ENCODE measurements at regions not wholly inside any gene's neighbourhood (a gene's known extent, or its start where the extent isn't known, plus 50 kb on each side); places are given as distances from the start of the nearest gene placed in this dataset.

DNA sequence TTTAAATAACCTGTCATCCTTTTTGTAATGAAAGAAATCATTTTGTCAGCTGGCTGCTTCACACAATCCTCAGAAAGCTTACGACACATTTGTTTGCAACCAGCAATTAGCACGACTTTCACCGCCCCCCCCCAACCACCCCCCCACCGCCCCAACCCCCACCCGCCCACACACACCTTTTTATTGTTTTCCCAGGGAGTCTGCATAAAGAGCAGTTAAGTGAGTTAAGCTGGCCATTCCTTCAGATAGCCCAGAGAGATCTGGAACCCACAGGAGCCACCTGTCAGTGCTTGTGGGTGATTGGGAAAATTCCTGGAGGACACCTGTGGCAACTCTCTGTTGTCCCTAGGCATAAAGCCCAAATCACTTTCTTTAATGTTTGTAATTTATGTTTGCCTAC is 175.7 kb upstream of the FMR1 start:
- Histone ChIP-seq H3K9me3 (ENCODE audit: insufficient read depth, low read depth, low read length) (no peaks in the 10 kb centered on the region), H3K4me2 (ENCODE audit: low read depth, low read length, poor library complexity, severe bottlenecking) (no peak overlapping the region), H4K20me1 (ENCODE audit: insufficient read depth, low read length, poor library complexity, severe bottlenecking) (no peaks in the 10 kb centered on the region), H3K4me3 (ENCODE audit: low read length, poor library complexity, severe bottlenecking) (no peak overlapping the region), H3K9me2 (replicated peaks; ENCODE audit: low read depth, low read length) (no peaks in the 10 kb centered on the region), H3K36me3 (ENCODE audit: insufficient read depth, low read length) (no peaks in the 10 kb centered on the region), H2AFZ (ENCODE audit: low read length) (no peak overlapping the region), H3K79me2 (ENCODE audit: insufficient read depth, low read length) (no peaks in the 10 kb centered on the region), H3K4me1 (ENCODE audit: insufficient read depth, low read length, poor library complexity, severe bottlenecking) (peaks cover 14% of the 10 kb centered on the region), H3K27me3 (ENCODE audit: insufficient read depth, low read length, poor library complexity, severe bottlenecking) (no peaks in the 10 kb centered on the region), H3F3A (ENCODE audit: low read depth) (no peaks in the 10 kb centered on the region; the same call in 1 of the 2 replicates), H3K9ac (ENCODE audit: low read depth, low read length, poor library complexity, severe bottlenecking) (no peak overlapping the region)
- TF ChIP-seq, protein P1, sequence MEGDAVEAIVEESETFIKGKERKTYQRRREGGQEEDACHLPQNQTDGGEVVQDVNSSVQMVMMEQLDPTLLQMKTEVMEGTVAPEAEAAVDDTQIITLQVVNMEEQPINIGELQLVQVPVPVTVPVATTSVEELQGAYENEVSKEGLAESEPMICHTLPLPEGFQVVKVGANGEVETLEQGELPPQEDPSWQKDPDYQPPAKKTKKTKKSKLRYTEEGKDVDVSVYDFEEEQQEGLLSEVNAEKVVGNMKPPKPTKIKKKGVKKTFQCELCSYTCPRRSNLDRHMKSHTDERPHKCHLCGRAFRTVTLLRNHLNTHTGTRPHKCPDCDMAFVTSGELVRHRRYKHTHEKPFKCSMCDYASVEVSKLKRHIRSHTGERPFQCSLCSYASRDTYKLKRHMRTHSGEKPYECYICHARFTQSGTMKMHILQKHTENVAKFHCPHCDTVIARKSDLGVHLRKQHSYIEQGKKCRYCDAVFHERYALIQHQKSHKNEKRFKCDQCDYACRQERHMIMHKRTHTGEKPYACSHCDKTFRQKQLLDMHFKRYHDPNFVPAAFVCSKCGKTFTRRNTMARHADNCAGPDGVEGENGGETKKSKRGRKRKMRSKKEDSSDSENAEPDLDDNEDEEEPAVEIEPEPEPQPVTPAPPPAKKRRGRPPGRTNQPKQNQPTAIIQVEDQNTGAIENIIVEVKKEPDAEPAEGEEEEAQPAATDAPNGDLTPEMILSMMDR (conservative IDR thresholded peaks at IDR 0.05; ENCODE audit: low read length): no peak
- TF ChIP-seq EZH2phosphoT487 (IDR thresholded peaks at IDR 0.05; ENCODE audit: borderline replicate concordance): no peak

DNA sequence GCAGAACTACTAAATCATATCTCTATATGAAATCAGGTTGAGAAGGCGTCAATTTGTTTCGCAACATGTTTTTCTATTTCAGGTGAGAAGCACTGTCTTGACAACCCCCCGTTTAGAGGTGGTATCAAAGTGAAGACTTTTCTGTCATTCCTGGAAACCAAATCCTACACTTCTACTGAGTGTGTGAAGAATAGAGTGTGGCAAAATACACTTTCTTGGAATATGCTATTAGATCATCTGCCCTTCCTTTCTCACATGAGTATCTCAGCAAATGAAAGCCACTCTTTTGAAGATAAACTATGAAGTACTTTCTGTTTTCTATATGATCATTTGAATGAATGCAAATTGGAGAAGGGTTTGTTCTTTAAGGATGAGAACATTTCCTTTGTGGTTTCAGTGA is 174.0 kb upstream of the FMR1 start:
- TF ChIP-seq EZH2phosphoT487 (IDR thresholded peaks at IDR 0.05; ENCODE audit: borderline replicate concordance): no peak
- TF ChIP-seq, protein P1 (conservative IDR thresholded peaks at IDR 0.05; ENCODE audit: low read length): no peak
- H2AFZ ChIP-seq (ENCODE audit: low read length): peak overlapping the region; percentile 28; the same call in 1 of the 2 replicates
- H3K9me2 ChIP-seq (replicated peaks; ENCODE audit: low read depth, low read length): no peaks in the 10 kb centered on the region
- no peaks in the 10 kb centered on the region for H3K9me3 ChIP-seq (ENCODE audit: insufficient read depth, low read depth, low read length)
- H3K4me3 ChIP-seq (ENCODE audit: low read length, poor library complexity, severe bottlenecking): no peak overlapping the region
- H3K9ac ChIP-seq (ENCODE audit: low read depth, low read length, poor library complexity, severe bottlenecking): no peak overlapping the region
- H3K27me3 ChIP-seq (ENCODE audit: insufficient read depth, low read length, poor library complexity, severe bottlenecking): no peaks in the 10 kb centered on the region
- H4K20me1 ChIP-seq (ENCODE audit: insufficient read depth, low read length, poor library complexity, severe bottlenecking): no peaks in the 10 kb centered on the region
- no peaks in the 10 kb centered on the region; the same call in 1 of the 2 replicates for H3F3A ChIP-seq (ENCODE audit: low read depth)
- no peaks in the 10 kb centered on the region for H3K79me2 ChIP-seq (ENCODE audit: insufficient read depth, low read length)
- no peaks in the 10 kb centered on the region for H3K36me3 ChIP-seq (ENCODE audit: insufficient read depth, low read length)
- peak overlapping the region; percentile 46 for H3K4me2 ChIP-seq (ENCODE audit: low read depth, low read length, poor library complexity, severe bottlenecking)
- peaks cover 14% of the 10 kb centered on the region for H3K4me1 ChIP-seq (ENCODE audit: insufficient read depth, low read length, poor library complexity, severe bottlenecking)

DNA sequence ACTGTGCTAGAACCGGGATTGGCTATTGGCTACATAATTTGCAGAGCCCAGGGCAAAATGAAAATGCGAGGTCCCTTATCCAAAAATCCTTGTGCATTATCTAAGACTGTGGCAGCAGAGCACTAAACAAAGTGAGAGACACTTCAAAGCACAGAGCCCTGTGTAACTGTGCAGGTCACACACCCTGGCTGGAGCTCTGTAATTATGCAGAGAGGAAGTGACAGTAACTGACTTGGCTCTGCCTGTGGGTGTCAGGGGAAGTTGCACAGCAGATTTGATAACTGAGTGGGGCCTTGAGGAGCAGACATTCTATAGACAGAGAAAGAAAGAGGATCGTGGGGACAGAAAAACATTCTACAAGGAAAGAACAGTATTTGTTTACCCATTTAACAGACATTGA is 173.5 kb upstream of the FMR1 start:
- H3K27me3 ChIP-seq (ENCODE audit: insufficient read depth, low read length, poor library complexity, severe bottlenecking): no peaks in the 10 kb centered on the region
- H3F3A ChIP-seq (ENCODE audit: low read depth): no peaks in the 10 kb centered on the region; the same call in 1 of the 2 replicates
- no peak overlapping the region for H3K9ac ChIP-seq (ENCODE audit: low read depth, low read length, poor library complexity, severe bottlenecking)
- H3K79me2 ChIP-seq (ENCODE audit: insufficient read depth, low read length): no peaks in the 10 kb centered on the region
- peak overlapping the region; percentile 17 for H3K4me3 ChIP-seq (ENCODE audit: low read length, poor library complexity, severe bottlenecking)
- H2AFZ ChIP-seq (ENCODE audit: low read length): no peak overlapping the region
- H3K4me1 ChIP-seq (ENCODE audit: insufficient read depth, low read length, poor library complexity, severe bottlenecking): peaks cover 14% of the 10 kb centered on the region
- TF ChIP-seq, protein P1 (conservative IDR thresholded peaks at IDR 0.05; ENCODE audit: low read length): no peak
- no peak for TF ChIP-seq EZH2phosphoT487 (IDR thresholded peaks at IDR 0.05; ENCODE audit: borderline replicate concordance)
- peak overlapping the region; percentile 46 for H3K4me2 ChIP-seq (ENCODE audit: low read depth, low read length, poor library complexity, severe bottlenecking)
- no peaks in the 10 kb centered on the region for H3K9me3 ChIP-seq (ENCODE audit: insufficient read depth, low read depth, low read length)
- no peaks in the 10 kb centered on the region for H4K20me1 ChIP-seq (ENCODE audit: insufficient read depth, low read length, poor library complexity, severe bottlenecking)
- H3K36me3 ChIP-seq (ENCODE audit: insufficient read depth, low read length): no peaks in the 10 kb centered on the region
- H3K9me2 ChIP-seq (replicated peaks; ENCODE audit: low read depth, low read length): no peaks in the 10 kb centered on the region

Data from Loucy (cell line).